NAMALWA (cell line): ENCODE measurements at regions not wholly inside any gene's neighbourhood (a gene's known extent, or its start where the extent isn't known, plus 50 kb on each side); places are given as distances from the start of the nearest gene placed in this dataset.

Experiments
- DNase-seq: peaks from one replicate; pipeline ENCODE4 v3.0.0-alpha.2; 2015; ENCODE audit warnings: low spot score

GRCh38 chr2:166550923-166551322, 56.9 kb upstream of the SCN7A start:
- no peak for DNase-seq

- DNase-seq, result no peak
These were observed 51.4 kb upstream of the SCN7A start for GRCh38 chr2:166545473-166545872.
